NCI-H2196 (cell line): ENCODE measurements at regions not wholly inside any gene's neighbourhood (a gene's known extent, or its start where the extent isn't known, plus 50 kb on each side); places are given as distances from the start of the nearest gene placed in this dataset.

Experiments used
- DNase-seq: peaks from one replicate; lab custom pipeline; 2025; ENCODE audit not compliant: unreplicated experiment; lab: John Stamatoyannopoulos, UW

DNA sequence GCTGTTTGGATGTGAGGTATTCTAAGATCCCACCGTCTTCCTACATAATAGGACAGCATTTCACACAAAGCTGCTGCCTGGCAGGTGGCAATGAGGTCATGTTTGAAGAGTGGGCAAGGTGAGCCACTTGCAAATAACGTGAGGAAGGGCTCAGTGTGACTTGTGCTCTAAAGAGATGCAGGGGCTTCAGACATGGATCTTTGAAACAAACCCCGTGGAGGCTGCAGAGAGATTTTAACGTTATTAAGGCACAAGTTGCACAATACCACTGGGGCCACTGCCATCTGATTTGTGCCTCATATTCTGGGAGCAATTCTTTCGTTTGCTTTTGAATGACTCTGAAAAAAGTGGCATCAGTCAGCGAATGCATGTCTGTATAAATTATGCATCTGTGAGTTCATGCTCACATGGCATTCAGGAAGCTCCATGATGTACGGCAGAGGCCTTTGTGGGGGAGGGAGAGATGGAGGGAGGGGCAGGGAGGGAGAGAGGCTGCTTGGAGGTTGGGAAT lies 362.0 kb downstream of the SOX11 start:
- DNase-seq: no peak

- no peak for DNase-seq
Measured at GRCh38 chr2:6060992-6061663, 368.9 kb downstream of the SOX11 start.

GRCh38 chr2:6064757-6065156 lies 372.6 kb downstream of the SOX11 start:
- DNase-seq: no peak

DNA sequence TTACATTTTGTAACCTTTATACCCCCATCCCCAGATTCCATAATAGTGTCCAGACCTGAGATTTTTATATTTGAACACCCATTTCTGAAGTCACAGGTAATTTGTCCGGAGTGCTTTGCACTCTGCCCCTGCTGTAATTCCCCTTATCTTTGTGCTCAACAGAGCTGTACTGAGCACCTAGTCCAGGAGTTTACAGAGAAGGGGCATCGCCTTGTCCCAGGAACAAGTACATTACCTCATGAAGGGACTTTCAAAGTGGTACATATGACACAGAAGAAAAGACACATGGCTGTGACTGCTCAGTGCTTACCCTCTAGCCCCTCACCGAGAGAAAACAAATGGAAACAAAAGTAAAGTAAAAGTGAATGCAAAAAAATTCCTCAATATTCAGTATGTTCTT lies 373.5 kb downstream of the SOX11 start:
- no peak for DNase-seq

- no peak for DNase-seq
Measured at GRCh38 chr2:6067089-6067488, 374.9 kb downstream of the SOX11 start.

GRCh38 chr2:6067806-6068205 lies 375.6 kb downstream of the SOX11 start:
- DNase-seq: no peak

GRCh38 chr2:6068429-6068828 lies 376.2 kb downstream of the SOX11 start:
- DNase-seq: peak; percentile 8

- DNase-seq: peak; percentile 77
Measured at GRCh38 chr2:6069381-6069780, 377.2 kb downstream of the SOX11 start.

- DNase-seq: no peak
Measured at GRCh38 chr2:6071519-6071918, 379.3 kb downstream of the SOX11 start.

- DNase-seq: no peak
Measured at GRCh38 chr2:6072276-6072675, 380.1 kb downstream of the SOX11 start.

GRCh38 chr2:6072768-6073167 lies 380.6 kb downstream of the SOX11 start:
- no peak for DNase-seq

DNA sequence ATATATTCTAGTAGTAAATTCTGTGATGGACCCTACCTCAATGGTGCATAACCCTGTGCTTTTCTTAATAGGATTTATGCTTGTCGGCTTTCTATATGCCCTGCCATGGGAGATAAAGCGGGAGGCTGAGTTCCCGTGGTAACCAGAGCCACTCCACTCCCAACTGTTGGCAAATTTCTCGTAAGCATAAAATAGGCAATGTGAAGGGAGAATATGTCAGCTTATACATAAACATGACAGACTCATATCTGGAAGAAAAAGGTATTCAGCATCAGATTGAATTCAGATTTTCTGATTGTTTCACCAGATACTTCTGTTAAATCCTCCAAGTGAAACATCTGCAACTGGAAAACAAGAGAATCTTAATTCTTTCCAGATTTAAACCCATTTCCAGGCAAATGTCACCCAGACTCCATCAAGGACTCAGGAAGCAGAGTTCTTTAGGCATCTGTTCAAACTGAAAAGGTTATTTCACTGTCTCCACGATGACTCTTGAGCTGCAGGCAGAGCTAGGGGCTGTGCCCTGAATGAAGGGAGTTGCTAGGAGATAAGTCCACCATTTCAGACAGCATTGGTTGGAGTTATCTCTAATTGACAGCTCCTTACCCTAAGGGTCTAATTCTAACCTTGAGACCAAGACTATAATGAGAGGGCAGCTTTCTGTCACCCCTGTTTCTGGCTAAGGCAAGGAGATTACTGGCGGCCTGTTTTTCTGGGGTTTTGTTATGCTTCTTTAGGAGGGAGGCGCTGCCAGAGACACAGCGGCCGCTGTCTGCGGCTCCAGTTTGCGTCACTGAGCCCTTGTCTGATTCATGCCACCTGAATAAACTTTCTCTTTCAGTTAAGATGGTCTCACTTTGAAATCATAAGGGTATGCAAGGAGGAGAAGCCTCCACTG lies 381.3 kb downstream of the SOX11 start:
- DNase-seq: peak; percentile 53

- DNase-seq: peak; percentile 44
Measured at GRCh38 chr2:6074089-6074643, 382.0 kb downstream of the SOX11 start.

- no peak for DNase-seq
Measured at GRCh38 chr2:6077585-6077984, 385.4 kb downstream of the SOX11 start.

DNA sequence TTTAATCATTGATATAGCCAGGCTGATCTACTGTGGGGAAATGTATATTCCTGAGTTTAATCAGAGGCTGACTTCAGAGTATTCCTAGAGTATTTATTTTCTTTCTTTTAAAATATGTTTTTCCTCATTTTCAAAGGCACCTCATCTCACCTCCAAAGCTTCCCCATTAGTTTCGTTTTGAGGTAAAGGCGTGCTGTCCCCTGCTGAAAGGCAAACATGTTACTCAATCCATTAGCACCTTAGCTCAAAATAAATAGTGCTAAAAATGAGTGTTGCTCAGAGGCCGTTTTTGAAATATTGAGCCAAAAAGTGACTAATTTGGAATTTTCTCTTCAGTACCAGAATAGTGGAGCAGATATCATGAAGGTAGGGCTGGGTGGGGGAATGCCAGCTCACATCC lies 386.2 kb downstream of the SOX11 start:
- DNase-seq: no peak

GRCh38 chr2:6079405-6079804 lies 387.2 kb downstream of the SOX11 start:
- no peak for DNase-seq

GRCh38 chr2:6080932-6081753 lies 389.0 kb downstream of the SOX11 start:
- peak; percentile 54 for DNase-seq

GRCh38 chr2:6081955-6082624 lies 389.9 kb downstream of the SOX11 start:
- no peak for DNase-seq

GRCh38 chr2:6082625-6083018 lies 390.4 kb downstream of the SOX11 start:
- DNase-seq: no peak

GRCh38 chr2:6083136-6083535 lies 391.0 kb downstream of the SOX11 start:
- no peak for DNase-seq
